HCT116 (cell line): ENCODE measurements at regions not wholly inside any gene's neighbourhood (a gene's known extent, or its start where the extent isn't known, plus 50 kb on each side); places are given as distances from the start of the nearest gene placed in this dataset.

ENCODE experiments used
- ATAC-seq: fragments of 200-7000 bp; cut with Tn5 transposase; 2 replicates; pipeline ENCODE4 v1.9.1; 2020; ENCODE audit warnings: mild to moderate bottlenecking, moderate library complexity
- BruUV-seq: library from RNA; stranded (reverse); fragments of 400-500 nt; replicated peaks from 2 replicates; lab custom pipeline; 2021; lab: Mats Ljungman, UMichigan
- CTCF ChIA-PET: fragments of 300-600 bp; sonication (Branson Sonifier 250); formaldehyde crosslinking; loops from one replicate; lab custom pipeline; 2021; ENCODE audit warnings: antibody characterized with exemption; lab: Charles Lee
- POLR2A ChIA-PET: fragments of 300-600, 350-600 bp; sonication (Branson Sonifier 250); formaldehyde crosslinking; loops from one replicate; lab custom pipeline; 2021; ENCODE audit warnings: antibody characterized with exemption; lab: Charles Lee
- RAD21 ChIA-PET, 2 experiments: fragments of 300-600 bp; sonication (Branson Sonifier 250); formaldehyde crosslinking; loops; one replicate each; lab custom pipeline; 2023; ENCODE audit warnings: low total read pairs in 2 of 2; ENCODE audit not compliant: uncharacterized antibody in 2 of 2, unreplicated experiment in 2 of 2, low non-redundant PET in 1 of 2; lab: Charles Lee
- DNase-seq: peaks from one replicate; pipeline ENCODE4 v3.0.0-alpha.2; 2010; ENCODE audit warnings: low read depth, low spot score
- H2AFZ ChIP-seq: fragments of 200-600 bp; shearing (Covaris generic), sonication (generic); 2 replicates; pipeline ENCODE4 v1.6.1; 2017; ENCODE audit warnings: low read depth, mixed run types, mixed read lengths, antibody characterized with exemption, low read length; ENCODE audit not compliant: poor library complexity, severe bottlenecking
- H3K27ac ChIP-seq: 2 replicates; pipeline ENCODE4 v1.5.1; 2012; ENCODE audit warnings: low read depth, low read length
- H3K27me3 ChIP-seq: fragments of 200-600 bp; sonication (generic); 2 replicates; pipeline ENCODE4 v1.6.1; 2016; ENCODE audit warnings: mixed run types, low read length, mixed read lengths; ENCODE audit not compliant: insufficient read depth
- H3K36me3 ChIP-seq, 2 experiments: fragments of 200-500 bp in 1 of 2; fragments of 200-600 bp in 1 of 2; sonication (Bioruptor generic) in 1 of 2; sonication (generic) in 1 of 2; 2 replicates each; pipeline versions ENCODE4 v1.5.1 to v1.6.1; 2014 to 2016; ENCODE audit warnings: low read length in 2 of 2, inconsistent platforms in 1 of 2, mixed read lengths in 1 of 2, mixed run types in 1 of 2; ENCODE audit not compliant: insufficient read depth in 2 of 2, control insufficient read depth in 1 of 2
- H3K4me1 ChIP-seq, 2 experiments: fragments of 200-600 bp in 1 of 2; sonication (generic) in 1 of 2; 2 replicates each; pipeline versions ENCODE4 v1.5.1 to v1.6.1; 2012 to 2017; ENCODE audit warnings: low read length in 2 of 2, inconsistent platforms in 1 of 2, mild to moderate bottlenecking in 1 of 2, mixed read lengths in 1 of 2, mixed run types in 1 of 2, moderate library complexity in 1 of 2; ENCODE audit not compliant: insufficient read depth in 2 of 2, control insufficient read depth in 1 of 2
- H3K4me2 ChIP-seq: fragments of 200-600 bp; sonication (generic); 2 replicates; pipeline ENCODE4 v1.6.1; 2017; ENCODE audit warnings: mixed run types, low read length, mixed read lengths
- H3K4me3 ChIP-seq, 2 experiments: fragments of 200-600 bp in 1 of 2; sonication (generic) in 1 of 2; replicated peaks in 1 of 2; 2 replicates each; pipeline ENCODE4 v1.5.1; 2011 to 2016; ENCODE audit warnings: low read length in 2 of 2, control low read depth in 1 of 2, low read depth in 1 of 2, mild to moderate bottlenecking in 1 of 2, mixed read lengths in 1 of 2, mixed run types in 1 of 2
- H3K79me2 ChIP-seq: fragments of 200-600 bp; sonication (generic); 2 replicates; pipeline ENCODE4 v1.6.1; 2017; ENCODE audit warnings: mild to moderate bottlenecking, mixed run types, low read length, moderate library complexity, mixed read lengths; ENCODE audit not compliant: insufficient read depth
- H3K9ac ChIP-seq: fragments of 200-600 bp; sonication (generic); 2 replicates; pipeline ENCODE4 v1.6.1; 2016; ENCODE audit warnings: low read length, mixed read lengths
- H3K9me2 ChIP-seq: fragments of 200-600 bp; sonication (generic), shearing (Covaris generic); 2 replicates; pipeline ENCODE4 v1.6.1; 2017; ENCODE audit warnings: mixed run types, mild to moderate bottlenecking, moderate library complexity; ENCODE audit not compliant: insufficient read depth
- H3K9me3 ChIP-seq, 2 experiments: fragments of 200-500 bp in 1 of 2; fragments of 200-600 bp in 1 of 2; sonication (Bioruptor generic) in 1 of 2; sonication (generic) in 1 of 2; 2 replicates each; pipeline ENCODE4 v1.6.1; 2014 to 2017; ENCODE audit warnings: low read length in 2 of 2, mixed read lengths in 2 of 2, inconsistent platforms in 1 of 2, low read depth in 1 of 2, mild to moderate bottlenecking in 1 of 2, mixed run types in 1 of 2, moderate library complexity in 1 of 2; ENCODE audit not compliant: control insufficient read depth in 1 of 2, insufficient read depth in 1 of 2
- H4K20me1 ChIP-seq: fragments of 200-600 bp; sonication (generic), shearing (Covaris generic); 2 replicates; pipeline ENCODE4 v1.6.1; 2017; ENCODE audit warnings: mixed run types, mild to moderate bottlenecking, moderate library complexity; ENCODE audit not compliant: insufficient read depth
- CBX3 ChIP-seq: IDR thresholded peaks from 2 replicates; pipeline ENCODE4 v1.6.1; 2012; ENCODE audit warnings: low read depth
- CTCF ChIP-seq, 3 experiments: fragments of 200-600 bp in 1 of 3; sonication (generic) in 1 of 3; IDR thresholded peaks in 2 of 3; conservative IDR thresholded peaks in 1 of 3; 2 replicates each; pipeline ENCODE4 v1.5.1; 2012 to 2017; ENCODE audit warnings: low read depth in 2 of 3, low read length in 2 of 3, antibody characterized with exemption in 1 of 3, borderline replicate concordance in 1 of 3, control low read depth in 1 of 3, mild to moderate bottlenecking in 1 of 3, mixed read lengths in 1 of 3, mixed run types in 1 of 3, moderate library complexity in 1 of 3; ENCODE audit not compliant: insufficient read depth in 1 of 3
- ELF1 ChIP-seq: IDR thresholded peaks from 2 replicates; pipeline ENCODE4 v1.6.1; 2012; ENCODE audit warnings: low read depth, borderline replicate concordance
- FOSL1 ChIP-seq: IDR thresholded peaks from 2 replicates; pipeline ENCODE4 v1.6.1; 2012; ENCODE audit warnings: low read depth
- MAX ChIP-seq: IDR thresholded peaks from 2 replicates; pipeline ENCODE4 v1.6.1; 2012
- POLR2A ChIP-seq: IDR thresholded peaks from 2 replicates; pipeline ENCODE4 v1.7.0; 2011; ENCODE audit warnings: borderline replicate concordance; ENCODE audit not compliant: insufficient read depth, insufficient read length; ENCODE audit errors: extremely low read depth
- POLR2AphosphoS5 ChIP-seq: IDR thresholded peaks from 2 replicates; pipeline ENCODE4 v1.6.1; 2011; ENCODE audit warnings: mild to moderate bottlenecking, low read depth, low read length, moderate library complexity
- ZFX ChIP-seq: fragments of 450-650 bp; IDR thresholded peaks from 2 replicates; pipeline ENCODE4 v1.6.1; 2017
- ZNF274 ChIP-seq: fragments of 200-500 bp; sonication (Bioruptor generic); IDR thresholded peaks from 2 replicates; pipeline ENCODE4 v1.6.1; 2014; ENCODE audit warnings: mild to moderate bottlenecking, low read depth, low read length, inconsistent platforms
- intact Hi-C: fragments of 100-400 bp; cut with micrococcal nuclease; formaldehyde crosslinking; loops from 2 replicates; pipeline ENCODE4 v1.10.0; 2022
- TF ChIP-seq, protein P1 (sequence below): IDR thresholded peaks from 2 replicates; pipeline ENCODE4 v1.6.1; 2011; ENCODE audit warnings: mild to moderate bottlenecking, low read length, moderate library complexity; ENCODE audit not compliant: insufficient replicate concordance; ENCODE audit errors: extremely low read depth

GRCh38 chr14:85123755-85124154 is 406.2 kb upstream of the FLRT2 start:
- RAD21 ChIA-PET: no interaction called here
- BruUV-seq: no TSS peak
- intact Hi-C loops: no loop called here
- H3K4me3 ChIP-seq: no peak overlapping the region
- no peaks in the 10 kb centered on the region for H3K9me2 ChIP-seq
- TF ChIP-seq ZNF274 (no peak), CTCF (IDR thresholded peaks at IDR 0.05 in 2 of 3, conservative IDR thresholded peaks at IDR 0.05 in 1 of 3; ENCODE audit: borderline replicate concordance in 1 of 3, insufficient read depth in 1 of 3, low read depth in 2 of 3, low read length in 2 of 3) (no peak), ELF1 (no peak), CBX3 (no peak), ZFX (no peak), POLR2AphosphoS5 (no peak), FOSL1 (no peak), POLR2A (no peak), MAX (no peak)
- TF ChIP-seq, protein P1, sequence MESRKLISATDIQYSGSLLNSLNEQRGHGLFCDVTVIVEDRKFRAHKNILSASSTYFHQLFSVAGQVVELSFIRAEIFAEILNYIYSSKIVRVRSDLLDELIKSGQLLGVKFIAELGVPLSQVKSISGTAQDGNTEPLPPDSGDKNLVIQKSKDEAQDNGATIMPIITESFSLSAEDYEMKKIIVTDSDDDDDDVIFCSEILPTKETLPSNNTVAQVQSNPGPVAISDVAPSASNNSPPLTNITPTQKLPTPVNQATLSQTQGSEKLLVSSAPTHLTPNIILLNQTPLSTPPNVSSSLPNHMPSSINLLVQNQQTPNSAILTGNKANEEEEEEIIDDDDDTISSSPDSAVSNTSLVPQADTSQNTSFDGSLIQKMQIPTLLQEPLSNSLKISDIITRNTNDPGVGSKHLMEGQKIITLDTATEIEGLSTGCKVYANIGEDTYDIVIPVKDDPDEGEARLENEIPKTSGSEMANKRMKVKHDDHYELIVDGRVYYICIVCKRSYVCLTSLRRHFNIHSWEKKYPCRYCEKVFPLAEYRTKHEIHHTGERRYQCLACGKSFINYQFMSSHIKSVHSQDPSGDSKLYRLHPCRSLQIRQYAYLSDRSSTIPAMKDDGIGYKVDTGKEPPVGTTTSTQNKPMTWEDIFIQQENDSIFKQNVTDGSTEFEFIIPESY: no peak
- no peaks in the 10 kb centered on the region for H3K4me1 ChIP-seq
- no peak overlapping the region for H3K9ac ChIP-seq
- H4K20me1 ChIP-seq: no peaks in the 10 kb centered on the region
- no peaks in the 10 kb centered on the region for H3K36me3 ChIP-seq
- H3K79me2 ChIP-seq: no peaks in the 10 kb centered on the region
- no peak overlapping the region for H3K27ac ChIP-seq
- peaks cover 4 to 25% of the 10 kb centered on the region in 2 experiments; a peak in 3 of 4 replicates for H3K9me3 ChIP-seq
- no peaks in the 10 kb centered on the region for H3K27me3 ChIP-seq
- POLR2A ChIA-PET: no interaction called here
- no peak overlapping the region for H3K4me2 ChIP-seq
- DNase-seq: no peak
- no peak overlapping the region for H2AFZ ChIP-seq
- CTCF ChIA-PET: no interaction called here
- ATAC-seq: no peak
